GM12874 (cell line): ENCODE measurements at regions not wholly inside any gene's neighbourhood (a gene's known extent, or its start where the extent isn't known, plus 50 kb on each side); places are given as distances from the start of the nearest gene placed in this dataset.

Source experiments
- CTCF ChIP-seq: IDR thresholded peaks from 2 replicates; pipeline ENCODE4 v1.5.1; 2011; ENCODE audit warnings: low read depth, mild to moderate bottlenecking, control low read depth, low read length, moderate library complexity; ENCODE audit not compliant: insufficient read depth

GRCh38 chr13:74731731-74732130, 597.5 kb upstream of the KLF12 start:
- no peak for TF ChIP-seq CTCF

- no peak for TF ChIP-seq CTCF
Measured at GRCh38 chr13:74730556-74731331, 596.5 kb upstream of the KLF12 start.

GRCh38 chr13:74726206-74726605, 592.0 kb upstream of the KLF12 start:
- no peak for TF ChIP-seq CTCF

- TF ChIP-seq CTCF = no peak
Measured at GRCh38 chr13:74715718-74716117, 581.5 kb upstream of the KLF12 start.

DNA sequence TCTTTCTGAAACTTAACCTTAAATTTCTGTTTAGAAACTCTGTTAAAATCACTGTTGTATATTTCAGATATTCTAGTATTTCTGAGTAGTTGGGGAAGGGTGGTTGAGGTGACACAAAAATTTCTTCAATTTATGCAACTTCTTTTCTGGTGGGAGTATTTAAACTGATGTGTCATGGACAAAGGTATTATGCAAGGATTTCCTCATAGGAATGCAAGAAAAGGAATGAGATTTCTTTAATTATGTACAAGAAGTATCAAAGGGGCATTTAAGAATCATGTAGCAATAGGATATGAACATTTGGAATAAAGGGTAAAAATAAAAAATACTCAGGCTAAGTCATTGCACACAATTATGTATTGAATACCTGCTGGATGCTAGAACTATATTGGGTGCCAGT, 575.8 kb upstream of the KLF12 start:
- no peak for TF ChIP-seq CTCF

DNA sequence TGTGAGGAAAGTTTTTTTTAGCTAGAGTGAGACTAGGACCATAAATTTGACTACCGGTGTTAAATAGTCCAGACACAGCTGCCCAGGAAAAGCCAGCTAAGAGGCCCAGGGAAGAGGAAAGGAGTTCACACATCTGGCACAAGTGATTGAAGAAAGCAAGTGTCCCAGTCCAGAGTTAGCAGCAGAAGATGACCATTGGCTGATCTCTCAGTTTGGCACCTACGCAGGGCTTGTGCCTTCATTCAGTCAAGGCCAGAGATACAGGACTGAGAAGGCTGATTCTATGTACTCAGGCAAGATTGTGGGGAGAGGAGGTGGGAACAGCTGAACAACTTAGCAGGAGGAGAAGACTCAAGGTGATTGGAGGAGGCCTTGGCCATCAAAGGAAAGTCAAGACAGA, 575.0 kb upstream of the KLF12 start:
- TF ChIP-seq CTCF = no peak

GRCh38 chr13:74708629-74709028, 574.4 kb upstream of the KLF12 start:
- TF ChIP-seq CTCF = no peak
